Effector memory CD8-positive, alpha-beta T cell (primary cell): ENCODE measurements at regions not wholly inside any gene's neighbourhood (a gene's known extent, or its start where the extent isn't known, plus 50 kb on each side); places are given as distances from the start of the nearest gene placed in this dataset.

ENCODE experiments used
- ATAC-seq: fragments of 150-1000 bp; cut with Tn5 transposase; replicated peaks from 2 replicates; pipeline ENCODE4 v1.10.0; 2021; ENCODE audit warnings: mild to moderate bottlenecking, moderate library complexity
- DNase-seq, 3 experiments: peaks; one replicate each; pipeline ENCODE4 v3.0.0; 2021
- H3K27ac Mint-ChIP-seq, 2 donors: one replicate each; pipeline ENCODE4 v1.8.0; 2022; ENCODE audit warnings: mild to moderate bottlenecking in 2 of 2, mixed read lengths in 2 of 2, moderate library complexity in 2 of 2
- H3K27me3 Mint-ChIP-seq, 2 donors: one replicate each; pipeline ENCODE4 v1.8.0; 2022; ENCODE audit warnings: mixed read lengths in 2 of 2
- H3K36me3 Mint-ChIP-seq: one replicate; pipeline ENCODE4 v1.8.0; 2022; ENCODE audit warnings: mild to moderate bottlenecking, moderate library complexity, mixed read lengths; ENCODE audit not compliant: insufficient read depth
- H3K4me1 Mint-ChIP-seq, 2 donors: one replicate each; pipeline ENCODE4 v1.8.0; 2022; ENCODE audit warnings: low read depth in 2 of 2, mixed read lengths in 2 of 2
- H3K4me3 Mint-ChIP-seq, 2 donors: one replicate each; pipeline ENCODE4 v1.8.0; 2022; ENCODE audit warnings: mild to moderate bottlenecking in 2 of 2, mixed read lengths in 2 of 2, moderate library complexity in 2 of 2
- H3K9me3 Mint-ChIP-seq, 2 donors: one replicate each; pipeline ENCODE4 v1.8.0; 2022; ENCODE audit warnings: mixed read lengths in 2 of 2

GRCh38 chr22:47601666-47602065, 839.2 kb downstream of the TBC1D22A start:
- Mint-ChIP-seq H3K4me3 (no peak overlapping the region), H3K9me3 (no peaks in the 10 kb centered on the region), H3K27ac (no peak overlapping the region), H3K27me3 (peaks cover 34 to 47% of the 10 kb centered on the region in 2 donors), H3K36me3 (no peaks in the 10 kb centered on the region), H3K4me1 (peaks cover 0 to 2% of the 10 kb centered on the region in 2 donors)
- no peak for ATAC-seq
- no peak for DNase-seq

DNA sequence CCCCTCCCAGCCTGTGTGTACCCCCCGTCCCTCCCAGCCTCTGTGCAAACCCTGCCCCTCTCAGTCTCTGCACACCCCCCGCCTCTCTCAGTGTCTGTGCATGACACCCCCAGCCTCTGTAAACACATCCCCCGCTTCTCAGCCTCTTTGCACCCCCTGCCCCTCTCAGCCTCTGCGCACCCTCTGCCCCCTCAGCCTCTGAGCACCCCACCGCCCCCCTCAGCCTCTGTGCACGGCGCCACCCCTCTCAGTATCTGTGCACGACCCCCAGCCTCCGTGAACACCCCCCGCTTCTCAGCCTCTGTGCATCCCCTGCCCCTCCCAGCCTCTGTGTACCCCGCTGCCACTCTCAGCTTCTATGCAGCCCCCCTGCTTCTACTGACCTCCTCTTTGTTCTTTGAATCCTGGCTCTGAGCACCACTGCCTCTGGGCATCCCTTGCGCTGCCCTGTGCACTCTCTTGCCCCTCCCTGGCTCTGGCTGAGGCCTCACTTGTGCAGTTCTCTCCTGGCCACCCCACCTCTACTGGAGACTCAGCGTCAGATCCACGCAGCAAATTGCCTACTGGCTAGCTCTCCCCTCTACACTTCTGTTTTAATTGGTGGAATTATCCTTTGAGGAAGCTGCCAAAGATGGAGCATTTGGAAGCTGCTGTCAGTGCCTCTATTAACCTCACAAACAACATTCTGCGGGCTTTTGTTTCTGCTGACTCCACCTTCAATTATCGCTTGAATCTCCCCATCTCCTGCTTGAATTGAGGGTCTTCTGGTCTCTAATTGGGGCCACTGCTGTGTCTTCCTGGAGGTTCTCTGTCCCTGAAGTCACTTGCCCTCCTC, 838.6 kb downstream of the TBC1D22A start:
- Mint-ChIP-seq H3K36me3 (no peaks in the 10 kb centered on the region), H3K9me3 (no peaks in the 10 kb centered on the region)

GRCh38 chr22:47600281-47600680, 837.8 kb downstream of the TBC1D22A start:
- Mint-ChIP-seq H3K36me3 (no peaks in the 10 kb centered on the region), H3K4me3 (no peak overlapping the region), H3K4me1 (peaks cover 0 to 2% of the 10 kb centered on the region in 2 donors), H3K27ac (no peak overlapping the region), H3K27me3 (peaks cover 26 to 36% of the 10 kb centered on the region in 2 donors), H3K9me3 (no peaks in the 10 kb centered on the region)
- no peak for DNase-seq
- no peak for ATAC-seq

More for the DNA sequence above, 838.6 kb downstream of the TBC1D22A start:
- ATAC-seq (no peak), DNase-seq (no peak)
- no peak overlapping the region for H3K4me3 Mint-ChIP-seq
- H3K27ac Mint-ChIP-seq, result no peak overlapping the region
- peaks cover 32 to 44% of the 10 kb centered on the region in 2 donors for H3K27me3 Mint-ChIP-seq
- peaks cover 0 to 2% of the 10 kb centered on the region in 2 donors for H3K4me1 Mint-ChIP-seq

GRCh38 chr22:47599753-47600152, 837.3 kb downstream of the TBC1D22A start:
- no peaks in the 10 kb centered on the region for H3K9me3 Mint-ChIP-seq
- peaks cover 26 to 36% of the 10 kb centered on the region in 2 donors for H3K27me3 Mint-ChIP-seq
- no peaks in the 10 kb centered on the region for H3K36me3 Mint-ChIP-seq
- peaks cover 0 to 2% of the 10 kb centered on the region in 2 donors for H3K4me1 Mint-ChIP-seq
- DNase-seq, result no peak
- no peak overlapping the region for H3K27ac Mint-ChIP-seq
- no peak for ATAC-seq
- H3K4me3 Mint-ChIP-seq, result no peak overlapping the region

GRCh38 chr22:47598864-47599263, 836.4 kb downstream of the TBC1D22A start:
- H3K27me3 Mint-ChIP-seq, result peaks cover 19 to 36% of the 10 kb centered on the region in 2 donors
- no peaks in the 10 kb centered on the region for H3K9me3 Mint-ChIP-seq
- H3K4me1 Mint-ChIP-seq, result peaks cover 0 to 2% of the 10 kb centered on the region in 2 donors
- H3K27ac Mint-ChIP-seq, result no peak overlapping the region
- no peaks in the 10 kb centered on the region for H3K36me3 Mint-ChIP-seq
- no peak overlapping the region for H3K4me3 Mint-ChIP-seq
- ATAC-seq, result no peak
- DNase-seq, result no peak

DNA sequence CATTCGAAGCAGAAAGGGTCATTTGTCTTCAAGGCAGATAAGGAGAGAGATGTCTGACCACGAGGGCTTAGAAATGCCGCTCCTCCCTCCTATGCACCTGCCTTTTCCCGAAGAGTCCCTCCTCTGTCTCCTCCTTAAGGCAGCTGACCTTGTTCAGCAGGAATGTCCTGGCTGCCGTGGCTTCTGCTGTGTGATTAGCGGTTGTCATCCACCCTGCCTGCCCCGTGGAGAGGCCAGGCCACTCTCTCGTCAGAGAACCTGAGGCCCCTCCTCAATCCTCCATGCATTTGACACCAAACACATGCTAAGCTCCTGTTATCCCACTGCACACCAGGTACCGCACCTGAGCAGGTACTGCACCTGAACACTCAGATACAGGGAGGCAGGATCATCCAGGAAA, 834.6 kb downstream of the TBC1D22A start:
- no peak for ATAC-seq
- Mint-ChIP-seq H3K9me3 (no peaks in the 10 kb centered on the region), H3K4me3 (no peak overlapping the region), H3K36me3 (no peaks in the 10 kb centered on the region), H3K27ac (no peak overlapping the region), H3K4me1 (peaks cover 0 to 2% of the 10 kb centered on the region in 2 donors), H3K27me3 (peaks cover 17 to 31% of the 10 kb centered on the region in 2 donors)
- no peak for DNase-seq

GRCh38 chr22:47596176-47596690, 833.8 kb downstream of the TBC1D22A start:
- peaks cover 0 to 2% of the 10 kb centered on the region in 2 donors for H3K4me1 Mint-ChIP-seq
- ATAC-seq (no peak), DNase-seq (no peak)
- H3K27ac Mint-ChIP-seq, result no peak overlapping the region
- H3K27me3 Mint-ChIP-seq, result peaks cover 9 to 23% of the 10 kb centered on the region in 2 donors
- no peaks in the 10 kb centered on the region for H3K36me3 Mint-ChIP-seq
- H3K4me3 Mint-ChIP-seq, result no peak overlapping the region
- H3K9me3 Mint-ChIP-seq, result no peaks in the 10 kb centered on the region

GRCh38 chr22:47594836-47595521, 832.5 kb downstream of the TBC1D22A start:
- no peak for ATAC-seq
- no peaks in the 10 kb centered on the region for H3K36me3 Mint-ChIP-seq
- H3K27me3 Mint-ChIP-seq, result peaks cover 10 to 16% of the 10 kb centered on the region in 2 donors
- peaks cover 0 to 4% of the 10 kb centered on the region in 2 donors for H3K4me1 Mint-ChIP-seq
- H3K9me3 Mint-ChIP-seq, result no peaks in the 10 kb centered on the region
- H3K27ac Mint-ChIP-seq, result no peak overlapping the region
- no peak overlapping the region for H3K4me3 Mint-ChIP-seq
- DNase-seq, result no peak

DNA sequence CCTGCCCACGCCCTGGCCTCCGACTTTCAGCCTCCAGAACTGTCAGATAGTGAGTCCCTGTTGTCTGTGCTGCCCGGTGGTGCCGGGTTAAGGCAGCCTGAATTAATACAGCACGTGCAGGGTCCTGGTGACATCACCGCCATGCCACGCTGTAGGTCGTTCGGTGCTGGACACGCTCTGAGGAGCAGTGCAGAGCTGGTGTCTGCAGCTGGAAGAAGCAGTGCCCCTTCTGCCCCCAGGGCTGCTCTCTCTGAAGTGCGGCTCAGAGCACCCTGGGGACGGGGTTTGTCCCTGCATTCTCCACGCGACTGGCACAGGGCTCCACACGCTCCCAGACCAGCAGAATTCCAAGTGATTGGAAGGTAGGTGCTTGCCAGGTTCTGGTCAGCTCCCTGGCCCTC, 831.5 kb downstream of the TBC1D22A start:
- Mint-ChIP-seq H3K27ac (no peak overlapping the region), H3K4me3 (no peak overlapping the region), H3K36me3 (no peaks in the 10 kb centered on the region), H3K27me3 (peaks cover 10 to 14% of the 10 kb centered on the region in 2 donors), H3K4me1 (peaks cover 0 to 7% of the 10 kb centered on the region in 2 donors), H3K9me3 (no peaks in the 10 kb centered on the region)
- DNase-seq, result no peak
- no peak for ATAC-seq

DNA sequence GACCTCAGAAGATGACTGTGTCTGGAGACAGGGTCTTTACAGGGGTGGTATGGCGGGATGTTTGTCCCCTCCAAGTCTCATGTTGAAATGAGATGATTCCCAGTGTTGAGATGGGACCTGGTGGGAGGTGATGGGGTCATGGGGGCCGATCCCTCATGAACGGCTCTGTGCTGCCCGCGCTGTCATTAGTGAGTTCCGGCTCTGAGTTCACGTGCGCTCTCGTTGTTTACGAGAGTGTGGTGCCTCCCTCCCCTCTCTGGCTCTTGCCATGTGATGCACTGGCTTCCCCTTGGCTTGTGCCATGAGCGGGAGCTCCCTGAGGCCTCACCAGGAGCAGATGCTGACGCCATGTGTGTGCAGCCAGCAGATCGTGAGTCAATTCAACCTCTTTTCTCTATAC, 830.8 kb downstream of the TBC1D22A start:
- H3K9me3 Mint-ChIP-seq, result no peaks in the 10 kb centered on the region

GRCh38 chr22:47592791-47593190, 830.3 kb downstream of the TBC1D22A start:
- ATAC-seq (no peak), DNase-seq (no peak)
- H3K36me3 Mint-ChIP-seq, result no peaks in the 10 kb centered on the region
- H3K27me3 Mint-ChIP-seq, result peaks cover 5 to 21% of the 10 kb centered on the region in 2 donors
- H3K4me3 Mint-ChIP-seq, result no peak overlapping the region
- H3K9me3 Mint-ChIP-seq, result no peaks in the 10 kb centered on the region
- peaks cover 0 to 7% of the 10 kb centered on the region in 2 donors for H3K4me1 Mint-ChIP-seq
- no peak overlapping the region for H3K27ac Mint-ChIP-seq

More for the DNA sequence above, 830.8 kb downstream of the TBC1D22A start:
- peaks cover 0 to 7% of the 10 kb centered on the region in 2 donors for H3K4me1 Mint-ChIP-seq
- no peak for DNase-seq
- H3K4me3 Mint-ChIP-seq, result no peak overlapping the region
- H3K27ac Mint-ChIP-seq, result no peak overlapping the region
- H3K36me3 Mint-ChIP-seq, result no peaks in the 10 kb centered on the region
- ATAC-seq, result no peak
- H3K27me3 Mint-ChIP-seq, result peaks cover 5 to 20% of the 10 kb centered on the region in 2 donors

DNA sequence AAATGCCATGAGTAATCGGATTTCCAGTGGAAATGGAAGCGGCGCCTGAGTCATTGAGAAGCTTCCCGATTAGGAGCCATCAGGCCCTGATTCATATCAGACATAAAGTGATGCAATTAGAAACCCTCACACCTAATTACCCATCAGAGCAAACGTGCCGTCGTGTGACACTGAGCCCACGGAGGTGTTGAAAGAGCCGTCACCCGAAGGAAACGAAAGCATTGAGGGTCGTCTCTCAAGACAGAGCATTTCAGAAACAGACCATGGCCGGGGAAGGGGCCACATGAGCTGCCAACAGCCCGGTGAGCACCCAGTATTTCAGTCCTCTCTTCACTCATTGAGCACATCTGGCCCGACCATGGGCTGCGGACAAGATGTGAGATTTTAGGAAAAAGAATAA, 829.3 kb downstream of the TBC1D22A start:
- DNase-seq, result no peak
- no peaks in the 10 kb centered on the region for H3K36me3 Mint-ChIP-seq
- ATAC-seq, result no peak
- peaks cover 5 to 21% of the 10 kb centered on the region in 2 donors for H3K27me3 Mint-ChIP-seq
- no peak overlapping the region for H3K27ac Mint-ChIP-seq
- H3K9me3 Mint-ChIP-seq, result no peaks in the 10 kb centered on the region
- H3K4me1 Mint-ChIP-seq, result peaks cover 0 to 5% of the 10 kb centered on the region in 2 donors
- no peak overlapping the region for H3K4me3 Mint-ChIP-seq

DNA sequence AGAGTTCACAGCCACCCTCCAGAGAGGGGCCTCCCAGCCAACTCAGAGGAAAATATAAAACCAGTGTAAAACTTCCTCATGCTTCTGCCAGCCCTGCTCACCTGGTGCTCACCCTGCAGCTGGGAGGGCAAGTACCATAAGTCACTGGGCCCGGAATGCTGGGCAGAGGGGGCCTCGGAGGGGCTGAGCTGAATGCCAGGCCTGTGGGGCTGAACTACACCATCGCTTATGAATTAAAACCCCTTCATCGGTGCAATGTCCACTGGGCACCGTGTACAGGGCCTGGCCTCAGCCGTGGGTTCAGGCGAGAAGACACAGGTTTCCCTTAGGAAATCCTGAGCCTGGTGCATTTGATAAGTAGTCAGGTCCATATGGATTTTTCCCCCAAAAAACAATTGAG, 828.6 kb downstream of the TBC1D22A start:
- H3K27ac Mint-ChIP-seq, result no peak overlapping the region
- H3K36me3 Mint-ChIP-seq, result no peaks in the 10 kb centered on the region

More for the DNA sequence above, 828.6 kb downstream of the TBC1D22A start:
- no peak for DNase-seq
- no peak overlapping the region for H3K4me3 Mint-ChIP-seq
- peaks cover 0 to 5% of the 10 kb centered on the region in 2 donors for H3K4me1 Mint-ChIP-seq
- no peak for ATAC-seq
- H3K27me3 Mint-ChIP-seq, result peaks cover 5 to 21% of the 10 kb centered on the region in 2 donors
- H3K9me3 Mint-ChIP-seq, result no peaks in the 10 kb centered on the region
